OCI-LY3 (cell line): ENCODE measurements at regions not wholly inside any gene's neighbourhood (a gene's known extent, or its start where the extent isn't known, plus 50 kb on each side); places are given as distances from the start of the nearest gene placed in this dataset.
"Not testable (repeated sequence)": the region's sequence is repeated elsewhere in the genome, so short reads cannot be mapped to it uniquely, and the experiment has no call there.

Experiments used
- H2AFZ ChIP-seq: fragments of 200-600, 300-600 bp; shearing (Covaris generic); 2 replicates; pipeline ENCODE4 v1.6.0; 2014; ENCODE audit warnings: antibody characterized with exemption, low read depth, low read length
- H3K27ac ChIP-seq: fragments of 200-600, 300-600 bp; sonication (generic); 2 replicates; pipeline ENCODE4 v1.5.1; 2014; ENCODE audit warnings: mild to moderate bottlenecking, low read length, moderate library complexity, mixed read lengths
- H3K27me3 ChIP-seq: fragments of 200-600, 300-600 bp; sonication (generic); 2 replicates; pipeline ENCODE4 v1.6.1; 2014; ENCODE audit warnings: low read depth, low read length, mixed read lengths
- H3K36me3 ChIP-seq: fragments of 200-600, 300-600 bp; sonication (generic); replicated peaks from 2 replicates; pipeline ENCODE3; 2014; ENCODE audit warnings: low read depth, low read length, mixed read lengths
- H3K4me1 ChIP-seq: fragments of 300-600, 200-600 bp; sonication (generic); 2 replicates; pipeline ENCODE4 v1.6.1; 2014; ENCODE audit warnings: low read length, mixed read lengths
- H3K4me2 ChIP-seq: fragments of 200-600, 300-600 bp; sonication (generic); 2 replicates; pipeline ENCODE4 v1.6.1; 2014; ENCODE audit warnings: low read length, mixed read lengths
- H3K4me3 ChIP-seq: fragments of 300-600, 200-600 bp; sonication (generic); 2 replicates; pipeline ENCODE4 v1.5.1; 2014; ENCODE audit warnings: antibody characterized with exemption, mild to moderate bottlenecking, low read length, moderate library complexity
- H3K79me2 ChIP-seq: fragments of 300-600, 200-600 bp; shearing (Covaris generic); 2 replicates; pipeline ENCODE4 v1.6.1; 2014; ENCODE audit warnings: mild to moderate bottlenecking, low read length, mixed read lengths
- H3K9ac ChIP-seq: fragments of 300-600, 200-600 bp; shearing (Covaris generic); 2 replicates; pipeline ENCODE4 v1.6.0; 2014; ENCODE audit warnings: mild to moderate bottlenecking, low read length, moderate library complexity
- H3K9me3 ChIP-seq: fragments of 200-600, 300-600 bp; shearing (Covaris generic); 2 replicates; pipeline ENCODE4 v1.6.1; 2014; ENCODE audit warnings: low read length, mixed read lengths; ENCODE audit not compliant: insufficient read depth
- H4K20me1 ChIP-seq: fragments of 200-600, 300-600 bp; sonication (generic); 2 replicates; pipeline ENCODE4 v1.6.1; 2016; ENCODE audit warnings: low read length, mixed read lengths; ENCODE audit not compliant: insufficient read depth
- EZH2phosphoT487 ChIP-seq: fragments of 200-600 bp; shearing (Covaris generic); IDR thresholded peaks from 2 replicates; pipeline ENCODE4 v1.6.1; 2018; ENCODE audit warnings: antibody characterized with exemption, mixed run types, low read depth
- TF ChIP-seq, protein P1 (sequence below): fragments of 200-600, 300-600 bp; sonication (generic); IDR thresholded peaks from 2 replicates; pipeline ENCODE4 v1.5.1; 2014; ENCODE audit warnings: antibody characterized with exemption, low read length, low read depth

DNA sequence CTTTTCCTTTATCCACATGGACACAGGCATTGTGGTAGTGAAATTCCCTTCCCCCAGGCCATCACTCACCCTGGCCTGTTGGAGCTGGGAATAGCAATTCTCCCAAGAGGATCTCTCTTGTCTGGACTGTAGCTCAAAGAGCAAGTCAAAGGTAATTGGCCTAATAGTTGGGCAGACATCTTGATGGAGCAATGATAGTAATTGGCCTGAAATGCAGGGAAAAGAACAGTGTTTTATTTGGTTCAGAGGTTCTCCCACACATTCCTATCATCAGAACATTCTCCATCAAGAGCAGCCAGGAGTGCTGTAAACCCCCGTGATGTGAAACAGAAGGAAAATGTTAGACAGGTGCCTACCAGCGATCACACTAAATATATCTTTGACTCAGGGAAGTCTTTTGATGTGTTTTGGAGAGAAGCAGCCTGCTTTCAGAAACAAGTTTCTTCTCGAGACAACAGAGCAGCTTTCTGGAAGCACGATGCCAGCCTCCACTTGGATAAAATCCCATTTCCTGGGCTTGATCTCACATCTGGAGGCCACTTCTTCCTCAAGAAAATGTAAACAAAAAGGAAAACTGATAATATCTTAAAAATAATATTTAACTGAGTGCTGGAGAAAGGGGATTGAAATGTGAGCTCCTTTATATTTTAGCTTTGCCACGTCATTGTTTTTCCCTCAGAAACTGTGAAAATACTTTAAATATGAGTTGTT lies 198.1 kb upstream of the WWC1 start:
- Histone ChIP-seq H3K9me3 (no peaks in the 10 kb centered on the region), H3K36me3 (no peaks in the 10 kb centered on the region), H3K27me3 (peaks cover 30% of the 10 kb centered on the region), H3K4me1 (no peaks in the 10 kb centered on the region), H3K9ac (no peak overlapping the region), H2AFZ (no peak overlapping the region), H3K79me2 (no peaks in the 10 kb centered on the region), H3K27ac (no peak overlapping the region), H4K20me1 (peaks cover 2% of the 10 kb centered on the region; the same call in 1 of the 2 replicates), H3K4me2 (no peak overlapping the region), H3K4me3 (no peak overlapping the region)
- TF ChIP-seq, protein P1, sequence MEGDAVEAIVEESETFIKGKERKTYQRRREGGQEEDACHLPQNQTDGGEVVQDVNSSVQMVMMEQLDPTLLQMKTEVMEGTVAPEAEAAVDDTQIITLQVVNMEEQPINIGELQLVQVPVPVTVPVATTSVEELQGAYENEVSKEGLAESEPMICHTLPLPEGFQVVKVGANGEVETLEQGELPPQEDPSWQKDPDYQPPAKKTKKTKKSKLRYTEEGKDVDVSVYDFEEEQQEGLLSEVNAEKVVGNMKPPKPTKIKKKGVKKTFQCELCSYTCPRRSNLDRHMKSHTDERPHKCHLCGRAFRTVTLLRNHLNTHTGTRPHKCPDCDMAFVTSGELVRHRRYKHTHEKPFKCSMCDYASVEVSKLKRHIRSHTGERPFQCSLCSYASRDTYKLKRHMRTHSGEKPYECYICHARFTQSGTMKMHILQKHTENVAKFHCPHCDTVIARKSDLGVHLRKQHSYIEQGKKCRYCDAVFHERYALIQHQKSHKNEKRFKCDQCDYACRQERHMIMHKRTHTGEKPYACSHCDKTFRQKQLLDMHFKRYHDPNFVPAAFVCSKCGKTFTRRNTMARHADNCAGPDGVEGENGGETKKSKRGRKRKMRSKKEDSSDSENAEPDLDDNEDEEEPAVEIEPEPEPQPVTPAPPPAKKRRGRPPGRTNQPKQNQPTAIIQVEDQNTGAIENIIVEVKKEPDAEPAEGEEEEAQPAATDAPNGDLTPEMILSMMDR = no peak
- TF ChIP-seq EZH2phosphoT487 = no peak

DNA sequence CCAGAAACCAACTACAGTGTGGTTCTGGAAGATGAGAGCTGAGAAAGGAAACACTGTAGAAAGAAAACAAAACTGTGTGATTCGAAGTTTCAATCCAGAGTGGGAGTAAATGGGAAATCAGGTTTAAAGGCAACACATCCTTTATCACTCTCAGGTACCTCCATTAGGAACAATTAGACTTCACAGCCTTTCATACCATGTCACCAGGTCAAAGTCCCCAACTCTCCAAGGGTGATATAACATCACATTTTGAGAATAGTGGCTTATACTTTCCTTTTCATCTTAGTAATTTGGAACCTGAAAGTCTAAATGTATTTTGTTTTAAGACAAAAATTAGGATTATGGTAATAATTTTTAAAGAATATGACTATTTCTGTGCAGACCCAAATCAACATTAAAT lies 194.9 kb upstream of the WWC1 start:
- Histone ChIP-seq H3K4me3 (no peak overlapping the region), H3K27me3 (peaks cover 31% of the 10 kb centered on the region), H3K27ac (no peak overlapping the region), H3K9me3 (no peaks in the 10 kb centered on the region), H3K36me3 (no peaks in the 10 kb centered on the region), H3K4me2 (no peak overlapping the region), H4K20me1 (no peaks in the 10 kb centered on the region), H2AFZ (no peak overlapping the region), H3K4me1 (no peaks in the 10 kb centered on the region), H3K79me2 (no peaks in the 10 kb centered on the region), H3K9ac (no peak overlapping the region)
- TF ChIP-seq, protein P1 = no peak
- TF ChIP-seq EZH2phosphoT487 = no peak

DNA sequence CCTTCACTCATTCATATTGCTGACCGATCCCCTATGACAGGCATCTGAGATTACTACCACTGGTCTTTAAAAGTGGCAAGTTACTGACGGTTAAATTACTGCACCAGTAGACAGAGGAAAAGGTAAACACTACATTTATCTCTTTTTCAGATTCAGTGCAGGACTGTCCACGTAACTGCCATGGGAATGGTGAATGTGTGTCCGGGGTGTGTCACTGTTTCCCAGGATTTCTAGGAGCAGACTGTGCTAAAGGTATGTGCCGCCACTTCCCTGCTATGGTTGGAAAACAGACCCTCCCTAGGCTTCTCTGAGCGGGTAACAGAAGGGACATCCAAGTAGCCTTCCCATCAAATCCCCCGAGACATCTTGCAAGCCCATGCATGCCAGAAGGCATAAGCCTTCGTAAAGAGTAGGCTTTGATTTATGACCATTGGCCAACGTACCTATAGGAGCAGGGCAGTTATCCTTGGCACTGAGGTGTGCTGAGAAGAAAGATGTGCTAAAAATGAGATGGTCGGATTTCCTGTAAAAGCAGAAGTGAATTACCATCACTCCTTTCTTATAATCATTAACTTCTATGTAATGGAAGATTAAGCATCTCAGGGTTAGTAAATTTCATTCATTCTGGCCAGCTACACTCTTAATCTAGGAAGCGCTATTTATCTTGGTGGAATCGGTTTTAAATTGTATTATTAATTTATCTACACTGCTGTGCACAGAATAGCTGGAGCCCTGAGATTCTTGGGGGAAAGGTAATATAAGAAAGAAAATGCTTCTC lies 193.4 kb upstream of the WWC1 start:
- H3K4me2 ChIP-seq = no peak overlapping the region
- H3K27ac ChIP-seq = no peak overlapping the region
- no peak overlapping the region for H2AFZ ChIP-seq
- no peak overlapping the region for H3K4me3 ChIP-seq
- H4K20me1 ChIP-seq = no peaks in the 10 kb centered on the region
- TF ChIP-seq, protein P1 = no peak
- no peak for TF ChIP-seq EZH2phosphoT487
- H3K79me2 ChIP-seq = no peaks in the 10 kb centered on the region
- no peaks in the 10 kb centered on the region for H3K4me1 ChIP-seq
- H3K9me3 ChIP-seq = no peaks in the 10 kb centered on the region
- H3K9ac ChIP-seq = no peak overlapping the region
- H3K27me3 ChIP-seq = peaks cover 34% of the 10 kb centered on the region
- no peaks in the 10 kb centered on the region for H3K36me3 ChIP-seq

DNA sequence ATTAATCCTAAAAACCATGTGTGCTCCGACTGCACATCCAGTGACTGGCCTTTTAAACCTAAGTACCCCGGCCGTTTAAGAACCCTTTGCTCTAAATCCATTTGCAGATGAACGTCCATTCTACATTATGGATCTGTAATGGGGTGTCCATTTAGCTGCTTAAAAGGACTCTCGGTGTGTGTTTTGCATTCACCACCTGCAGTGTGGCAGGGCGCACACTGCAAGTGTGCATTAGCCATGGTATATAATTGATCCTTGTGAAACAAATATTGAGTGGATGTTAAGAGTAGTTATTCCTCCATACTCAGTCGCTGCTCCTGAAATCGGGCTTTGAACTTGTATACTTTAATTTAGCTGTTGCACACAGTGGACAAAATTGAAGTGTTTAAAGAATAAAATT lies 190.1 kb upstream of the WWC1 start:
- no peak overlapping the region for H3K4me3 ChIP-seq
- no peak overlapping the region for H3K9ac ChIP-seq
- H3K4me1 ChIP-seq = no peaks in the 10 kb centered on the region
- H3K27ac ChIP-seq = no peak overlapping the region
- H3K27me3 ChIP-seq = peaks cover 27% of the 10 kb centered on the region
- H4K20me1 ChIP-seq = no peaks in the 10 kb centered on the region
- H2AFZ ChIP-seq = no peak overlapping the region
- TF ChIP-seq EZH2phosphoT487 = no peak
- TF ChIP-seq, protein P1 = no peak
- H3K79me2 ChIP-seq = no peaks in the 10 kb centered on the region
- no peak overlapping the region for H3K4me2 ChIP-seq
- H3K9me3 ChIP-seq = no peaks in the 10 kb centered on the region
- H3K36me3 ChIP-seq = no peaks in the 10 kb centered on the region

DNA sequence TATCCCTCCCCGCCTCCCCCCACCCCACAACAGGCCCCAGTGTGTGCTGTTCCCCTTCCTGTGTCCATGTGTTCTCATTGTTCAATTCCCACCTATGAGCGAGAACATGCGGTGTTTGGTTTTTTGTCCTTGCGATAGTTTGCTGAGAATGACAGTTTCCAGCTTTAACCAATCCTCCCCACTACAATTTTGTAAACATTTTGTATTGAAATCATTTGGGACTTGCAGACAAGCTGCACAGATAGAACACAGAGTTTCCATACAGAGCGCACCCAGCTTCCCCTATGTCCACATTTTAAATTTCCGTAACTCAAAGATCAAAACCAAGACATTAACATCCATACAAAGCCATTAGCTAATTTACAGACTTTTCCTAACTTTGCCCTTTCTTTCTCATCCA lies 188.4 kb upstream of the WWC1 start:
- not testable (repeated sequence) for H2AFZ ChIP-seq, H3K4me3 ChIP-seq, H3K36me3 ChIP-seq, H3K9me3 ChIP-seq, H3K4me1 ChIP-seq, H3K79me2 ChIP-seq, H3K9ac ChIP-seq, H4K20me1 ChIP-seq, H3K27ac ChIP-seq, H3K4me2 ChIP-seq
- peaks cover 29% of the 10 kb centered on the region for H3K27me3 ChIP-seq
